ENCODE measurements at regions not wholly inside any gene's neighbourhood (a gene's known extent, or its start where the extent isn't known, plus 50 kb on each side); places are given as distances from the start of the nearest gene placed in this dataset.

DNA sequence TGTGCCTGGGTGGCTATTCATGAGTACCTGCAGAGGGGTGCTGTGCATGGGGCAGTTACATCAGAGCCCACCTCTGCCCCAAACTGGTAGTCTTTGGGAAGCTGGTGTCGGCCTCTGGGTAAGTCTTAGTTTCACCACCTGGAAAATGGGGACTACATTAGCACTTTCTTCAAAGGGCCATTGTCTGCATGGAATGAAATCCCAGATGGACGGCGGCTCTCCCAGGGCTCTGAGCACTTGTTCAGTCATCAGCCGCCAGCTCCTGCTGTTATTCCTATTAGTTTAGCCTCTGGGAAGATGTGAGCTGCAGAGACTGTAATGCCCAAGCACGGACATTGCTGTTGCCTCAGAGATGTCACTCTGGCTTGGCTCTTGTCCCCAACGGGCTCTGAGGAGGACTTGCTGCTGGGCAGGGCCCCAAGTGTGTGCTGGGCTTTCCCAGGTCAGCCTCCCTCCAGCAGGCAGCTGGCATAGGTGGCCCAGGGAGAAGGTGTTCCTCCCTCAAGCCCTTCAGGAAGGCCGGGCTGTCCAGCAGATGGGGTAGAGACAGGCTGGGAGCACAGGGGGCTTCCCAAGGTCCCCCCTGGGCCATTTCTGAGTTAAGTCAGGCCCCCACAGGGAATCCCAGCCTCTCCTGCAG is 268.3 kb downstream of the TFAP2C start:
- no peak for TF ChIP-seq POLR2A (IDR thresholded peaks at IDR 0.05)
- TF ChIP-seq, protein P1, sequence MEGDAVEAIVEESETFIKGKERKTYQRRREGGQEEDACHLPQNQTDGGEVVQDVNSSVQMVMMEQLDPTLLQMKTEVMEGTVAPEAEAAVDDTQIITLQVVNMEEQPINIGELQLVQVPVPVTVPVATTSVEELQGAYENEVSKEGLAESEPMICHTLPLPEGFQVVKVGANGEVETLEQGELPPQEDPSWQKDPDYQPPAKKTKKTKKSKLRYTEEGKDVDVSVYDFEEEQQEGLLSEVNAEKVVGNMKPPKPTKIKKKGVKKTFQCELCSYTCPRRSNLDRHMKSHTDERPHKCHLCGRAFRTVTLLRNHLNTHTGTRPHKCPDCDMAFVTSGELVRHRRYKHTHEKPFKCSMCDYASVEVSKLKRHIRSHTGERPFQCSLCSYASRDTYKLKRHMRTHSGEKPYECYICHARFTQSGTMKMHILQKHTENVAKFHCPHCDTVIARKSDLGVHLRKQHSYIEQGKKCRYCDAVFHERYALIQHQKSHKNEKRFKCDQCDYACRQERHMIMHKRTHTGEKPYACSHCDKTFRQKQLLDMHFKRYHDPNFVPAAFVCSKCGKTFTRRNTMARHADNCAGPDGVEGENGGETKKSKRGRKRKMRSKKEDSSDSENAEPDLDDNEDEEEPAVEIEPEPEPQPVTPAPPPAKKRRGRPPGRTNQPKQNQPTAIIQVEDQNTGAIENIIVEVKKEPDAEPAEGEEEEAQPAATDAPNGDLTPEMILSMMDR (IDR thresholded peaks at IDR 0.05), result no peak

All from suprapubic skin (tissue), 3 donors.